GM12874 (cell line): ENCODE measurements at regions not wholly inside any gene's neighbourhood (a gene's known extent, or its start where the extent isn't known, plus 50 kb on each side); places are given as distances from the start of the nearest gene placed in this dataset.

Experiments used
- CTCF ChIP-seq: IDR thresholded peaks from 2 replicates; pipeline ENCODE4 v1.5.1; 2011; ENCODE audit warnings: low read depth, mild to moderate bottlenecking, control low read depth, low read length, moderate library complexity; ENCODE audit not compliant: insufficient read depth

- no peak for TF ChIP-seq CTCF
Measured at GRCh38 chr7:126378642-126379041, 874.1 kb downstream of the GRM8 start.

GRCh38 chr7:126370038-126370668, 882.6 kb downstream of the GRM8 start:
- no peak for TF ChIP-seq CTCF

- no peak for TF ChIP-seq CTCF
Measured at GRCh38 chr7:126362746-126363145, 890.0 kb downstream of the GRM8 start.

GRCh38 chr7:126361183-126361582, 891.6 kb downstream of the GRM8 start:
- no peak for TF ChIP-seq CTCF

- TF ChIP-seq CTCF: no peak
Measured at GRCh38 chr7:126339813-126340212, 912.9 kb downstream of the GRM8 start.

GRCh38 chr7:126305671-126306070, 947.1 kb downstream of the GRM8 start:
- no peak for TF ChIP-seq CTCF

GRCh38 chr7:126303926-126304325, 948.8 kb downstream of the GRM8 start:
- no peak for TF ChIP-seq CTCF
